ENCODE measurements at regions not wholly inside any gene's neighbourhood (a gene's known extent, or its start where the extent isn't known, plus 50 kb on each side); places are given as distances from the start of the nearest gene placed in this dataset.

- no peak for DNase-seq (ENCODE audit: low spot score)
- H3K9me3 ChIP-seq (ENCODE audit: control insufficient read depth in 4 of 4, low read length in 3 of 4), result no peaks in the 10 kb centered on the region
- H3K27ac ChIP-seq (ENCODE audit: low read depth in 1 of 2, low read length in 2 of 2), result no peak overlapping the region
- no peaks in the 10 kb centered on the region for H3K36me3 ChIP-seq (ENCODE audit: control insufficient read depth in 4 of 4, insufficient read depth in 3 of 4, low read depth in 1 of 4, low read length in 3 of 4)
- no peaks in the 10 kb centered on the region for H3K4me1 ChIP-seq (ENCODE audit: control insufficient read depth in 4 of 4, insufficient read depth in 4 of 4, low read length in 3 of 4)
- no peaks in the 10 kb centered on the region for H3K27me3 ChIP-seq (ENCODE audit: control insufficient read depth in 4 of 4, insufficient read depth in 4 of 4, low read length in 3 of 4)
- TF ChIP-seq, protein P1, sequence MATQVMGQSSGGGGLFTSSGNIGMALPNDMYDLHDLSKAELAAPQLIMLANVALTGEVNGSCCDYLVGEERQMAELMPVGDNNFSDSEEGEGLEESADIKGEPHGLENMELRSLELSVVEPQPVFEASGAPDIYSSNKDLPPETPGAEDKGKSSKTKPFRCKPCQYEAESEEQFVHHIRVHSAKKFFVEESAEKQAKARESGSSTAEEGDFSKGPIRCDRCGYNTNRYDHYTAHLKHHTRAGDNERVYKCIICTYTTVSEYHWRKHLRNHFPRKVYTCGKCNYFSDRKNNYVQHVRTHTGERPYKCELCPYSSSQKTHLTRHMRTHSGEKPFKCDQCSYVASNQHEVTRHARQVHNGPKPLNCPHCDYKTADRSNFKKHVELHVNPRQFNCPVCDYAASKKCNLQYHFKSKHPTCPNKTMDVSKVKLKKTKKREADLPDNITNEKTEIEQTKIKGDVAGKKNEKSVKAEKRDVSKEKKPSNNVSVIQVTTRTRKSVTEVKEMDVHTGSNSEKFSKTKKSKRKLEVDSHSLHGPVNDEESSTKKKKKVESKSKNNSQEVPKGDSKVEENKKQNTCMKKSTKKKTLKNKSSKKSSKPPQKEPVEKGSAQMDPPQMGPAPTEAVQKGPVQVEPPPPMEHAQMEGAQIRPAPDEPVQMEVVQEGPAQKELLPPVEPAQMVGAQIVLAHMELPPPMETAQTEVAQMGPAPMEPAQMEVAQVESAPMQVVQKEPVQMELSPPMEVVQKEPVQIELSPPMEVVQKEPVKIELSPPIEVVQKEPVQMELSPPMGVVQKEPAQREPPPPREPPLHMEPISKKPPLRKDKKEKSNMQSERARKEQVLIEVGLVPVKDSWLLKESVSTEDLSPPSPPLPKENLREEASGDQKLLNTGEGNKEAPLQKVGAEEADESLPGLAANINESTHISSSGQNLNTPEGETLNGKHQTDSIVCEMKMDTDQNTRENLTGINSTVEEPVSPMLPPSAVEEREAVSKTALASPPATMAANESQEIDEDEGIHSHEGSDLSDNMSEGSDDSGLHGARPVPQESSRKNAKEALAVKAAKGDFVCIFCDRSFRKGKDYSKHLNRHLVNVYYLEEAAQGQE (IDR thresholded peaks at IDR 0.05), result no peak
- no peak for TF ChIP-seq RXRA (IDR thresholded peaks at IDR 0.05)
- TF ChIP-seq MAX (IDR thresholded peaks at IDR 0.05), result no peak
- TF ChIP-seq RAD21 (IDR thresholded peaks at IDR 0.05), result no peak
- TF ChIP-seq, protein P2, sequence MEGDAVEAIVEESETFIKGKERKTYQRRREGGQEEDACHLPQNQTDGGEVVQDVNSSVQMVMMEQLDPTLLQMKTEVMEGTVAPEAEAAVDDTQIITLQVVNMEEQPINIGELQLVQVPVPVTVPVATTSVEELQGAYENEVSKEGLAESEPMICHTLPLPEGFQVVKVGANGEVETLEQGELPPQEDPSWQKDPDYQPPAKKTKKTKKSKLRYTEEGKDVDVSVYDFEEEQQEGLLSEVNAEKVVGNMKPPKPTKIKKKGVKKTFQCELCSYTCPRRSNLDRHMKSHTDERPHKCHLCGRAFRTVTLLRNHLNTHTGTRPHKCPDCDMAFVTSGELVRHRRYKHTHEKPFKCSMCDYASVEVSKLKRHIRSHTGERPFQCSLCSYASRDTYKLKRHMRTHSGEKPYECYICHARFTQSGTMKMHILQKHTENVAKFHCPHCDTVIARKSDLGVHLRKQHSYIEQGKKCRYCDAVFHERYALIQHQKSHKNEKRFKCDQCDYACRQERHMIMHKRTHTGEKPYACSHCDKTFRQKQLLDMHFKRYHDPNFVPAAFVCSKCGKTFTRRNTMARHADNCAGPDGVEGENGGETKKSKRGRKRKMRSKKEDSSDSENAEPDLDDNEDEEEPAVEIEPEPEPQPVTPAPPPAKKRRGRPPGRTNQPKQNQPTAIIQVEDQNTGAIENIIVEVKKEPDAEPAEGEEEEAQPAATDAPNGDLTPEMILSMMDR (IDR thresholded peaks at IDR 0.05; ENCODE audit: low read depth, low read length, missing input control), result no peak
- TF ChIP-seq GABPA (IDR thresholded peaks at IDR 0.05 in 1 of 2, conservative IDR thresholded peaks at IDR 0.05 in 1 of 2), result no peak
- no peak for TF ChIP-seq FOXA2 (IDR thresholded peaks at IDR 0.05)
- TF ChIP-seq EGR1 (IDR thresholded peaks at IDR 0.05; ENCODE audit: low read depth in 2 of 2), result no peak
- TF ChIP-seq NR2F2 (IDR thresholded peaks at IDR 0.05), result no peak
- TF ChIP-seq HNF4A (conservative IDR thresholded peaks at IDR 0.05), result no peak
- no peak for TF ChIP-seq FOXA1 (IDR thresholded peaks at IDR 0.05)
- no peak for TF ChIP-seq TAF1 (conservative IDR thresholded peaks at IDR 0.05)
- no peak for TF ChIP-seq HNF4G (IDR thresholded peaks at IDR 0.05)
- H3K9ac ChIP-seq (ENCODE audit: low read depth in 1 of 2, low read length in 2 of 2), result no peak overlapping the region
- no peak overlapping the region for H3K4me3 ChIP-seq (ENCODE audit: low read depth in 1 of 3, low read length in 3 of 3)
- 61% methylated on average over 1 of the region's 1 CpG for WGBS
Observed at GRCh38 chr13:48592688-48593049, 59.8 kb upstream of the RCBTB2 start.

GRCh38 chr13:48593536-48593935 lies 60.2 kb upstream of the CYSLTR2 start:
- 93% methylated on average over 4 of the region's 4 CpGs for WGBS
- Histone ChIP-seq H3K9me3 (ENCODE audit: control insufficient read depth in 4 of 4, low read length in 3 of 4) (no peaks in the 10 kb centered on the region), H3K27me3 (ENCODE audit: control insufficient read depth in 4 of 4, insufficient read depth in 4 of 4, low read length in 3 of 4) (peaks cover 0 to 2% (median 0%) of the 10 kb centered on the region in 4 donors), H3K9ac (ENCODE audit: low read depth in 1 of 2, low read length in 2 of 2) (no peak overlapping the region), H3K4me1 (ENCODE audit: control insufficient read depth in 4 of 4, insufficient read depth in 4 of 4, low read length in 3 of 4) (no peaks in the 10 kb centered on the region), H3K4me3 (ENCODE audit: low read depth in 1 of 3, low read length in 3 of 3) (no peak overlapping the region), H3K36me3 (ENCODE audit: control insufficient read depth in 4 of 4, insufficient read depth in 3 of 4, low read depth in 1 of 4, low read length in 3 of 4) (no peaks in the 10 kb centered on the region), H3K27ac (ENCODE audit: low read depth in 1 of 2, low read length in 2 of 2) (no peak overlapping the region)
- DNase-seq (ENCODE audit: low spot score), result no peak
- TF ChIP-seq EGR1 (IDR thresholded peaks at IDR 0.05; ENCODE audit: low read depth in 2 of 2), result no peak
- TF ChIP-seq NR2F2 (IDR thresholded peaks at IDR 0.05), result no peak

Data from liver (tissue), 8 donors.